Neural progenitor cell (in vitro differentiated cells): ENCODE measurements at regions not wholly inside any gene's neighbourhood (a gene's known extent, or its start where the extent isn't known, plus 50 kb on each side); places are given as distances from the start of the nearest gene placed in this dataset.

Experiments used
- DNase-seq: peaks from one replicate; pipeline ENCODE4 v3.0.0-alpha.2; 2016; ENCODE audit warnings: low spot score
- H2AFZ ChIP-seq: fragments of 200-600 bp; sonication (generic); replicated peaks from 2 replicates; pipeline ENCODE4 v1.6.1; 2016; ENCODE audit warnings: antibody characterized with exemption
- H3F3A ChIP-seq: fragments of 200-600 bp; sonication (generic); 2 replicates; pipeline ENCODE4 v1.6.1; 2016; ENCODE audit warnings: antibody characterized with exemption, low read depth
- H3K27ac ChIP-seq: fragments of 200-600 bp; sonication (generic); 2 replicates; pipeline ENCODE4 v1.5.1; 2016; ENCODE audit warnings: mild to moderate bottlenecking
- H3K27me3 ChIP-seq: fragments of 200-600 bp; sonication (generic); 2 replicates; pipeline ENCODE4 v1.6.1; 2016; ENCODE audit warnings: mild to moderate bottlenecking, moderate library complexity
- H3K36me3 ChIP-seq: fragments of 200-600 bp; sonication (generic); 2 replicates; pipeline ENCODE4 v1.5.1; 2016
- H3K4me1 ChIP-seq: fragments of 200-600 bp; sonication (generic); 2 replicates; pipeline ENCODE4 v1.6.1; 2016; ENCODE audit warnings: mixed run types
- H3K4me2 ChIP-seq: fragments of 200-600 bp; sonication (generic); 2 replicates; pipeline ENCODE4 v1.6.1; 2016
- H3K4me3 ChIP-seq: fragments of 200-600 bp; sonication (generic); 2 replicates; pipeline ENCODE4 v1.5.1; 2016
- H3K79me2 ChIP-seq: fragments of 200-600 bp; sonication (generic); 2 replicates; pipeline ENCODE4 v1.6.1; 2016; ENCODE audit warnings: low read depth
- H3K9ac ChIP-seq: fragments of 200-600 bp; sonication (generic); 2 replicates; pipeline ENCODE4 v1.6.1; 2016
- H3K9me3 ChIP-seq: fragments of 200-600 bp; sonication (generic); 2 replicates; pipeline ENCODE4 v1.5.1; 2016; ENCODE audit warnings: low read depth
- H4K20me1 ChIP-seq: fragments of 200-600 bp; sonication (generic); 2 replicates; pipeline ENCODE4 v1.6.1; 2016; ENCODE audit warnings: low read depth
- H3K27ac Mint-ChIP-seq: 3 replicates; pipeline ENCODE4 v1.8.0; 2021; ENCODE audit warnings: mixed read lengths
- H3K27me3 Mint-ChIP-seq: 2 replicates; pipeline ENCODE4 v1.8.0; 2022; ENCODE audit warnings: low read depth, mild to moderate bottlenecking, inconsistent platforms, moderate library complexity, mixed read lengths; ENCODE audit not compliant: insufficient read depth
- H3K36me3 Mint-ChIP-seq: 3 replicates; pipeline ENCODE4 v1.8.0; 2021; ENCODE audit warnings: mixed read lengths
- H3K4me1 Mint-ChIP-seq: 3 replicates; pipeline ENCODE4 v1.8.0; 2021; ENCODE audit warnings: mixed read lengths
- H3K4me3 Mint-ChIP-seq: 3 replicates; pipeline ENCODE4 v1.8.0; 2021; ENCODE audit warnings: mild to moderate bottlenecking, moderate library complexity, mixed read lengths
- H3K9me3 Mint-ChIP-seq: 3 replicates; pipeline ENCODE4 v1.8.0; 2020; ENCODE audit warnings: mixed read lengths
- EZH2 ChIP-seq: fragments of 200-600 bp; sonication (generic); IDR thresholded peaks from 2 replicates; pipeline ENCODE4 v1.6.1; 2017; ENCODE audit warnings: antibody characterized with exemption, mild to moderate bottlenecking, moderate library complexity
- EZH2phosphoT487 ChIP-seq: fragments of 200-600 bp; sonication (generic); IDR thresholded peaks from 2 replicates; pipeline ENCODE4 v1.6.1; 2017; ENCODE audit warnings: antibody characterized with exemption
- TF ChIP-seq, protein P1 (sequence below): fragments of 200-600 bp; sonication (generic); IDR thresholded peaks from 2 replicates; pipeline ENCODE4 v1.5.1; 2017; ENCODE audit warnings: antibody characterized with exemption, mild to moderate bottlenecking

DNA sequence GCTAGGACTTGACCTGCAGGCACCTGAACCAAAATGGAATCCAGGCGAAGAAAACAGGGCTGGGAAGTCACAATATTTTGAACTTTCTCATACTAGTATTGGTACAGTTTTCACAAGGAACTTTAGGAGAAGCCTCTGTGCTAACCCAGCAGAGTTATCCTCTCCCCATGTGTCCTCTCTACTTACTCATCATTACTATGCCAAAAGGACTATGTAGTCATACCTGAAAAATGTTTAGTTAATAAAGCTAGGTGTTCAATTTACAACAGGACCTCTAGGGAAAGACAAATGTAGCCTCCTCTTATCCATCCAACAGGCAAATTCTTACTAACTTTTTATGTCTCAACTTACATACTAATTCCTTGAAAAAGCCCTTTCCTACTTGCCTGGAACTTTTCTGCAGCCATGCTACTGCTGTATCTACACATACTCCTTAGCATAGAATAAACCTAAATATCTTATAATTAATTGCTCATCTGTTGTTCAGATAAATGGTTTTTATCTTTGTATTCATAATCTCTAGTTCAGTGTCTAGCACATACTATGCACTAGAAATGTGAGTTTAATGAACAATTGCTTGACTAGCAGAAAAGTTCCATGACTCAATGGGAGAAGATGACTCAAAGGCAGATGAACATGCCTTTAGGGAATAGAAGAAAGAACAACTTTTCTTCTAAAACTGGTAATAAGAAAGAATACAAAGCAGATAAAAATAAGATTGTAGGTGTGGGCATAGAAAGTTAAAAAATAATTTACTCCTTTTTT is 215.5 kb upstream of the VEGFC start:
- Histone ChIP-seq H3F3A (no peaks in the 10 kb centered on the region), H2AFZ (no peak overlapping the region), H3K9ac (no peak overlapping the region), H3K79me2 (no peaks in the 10 kb centered on the region), H3K4me1 (no peaks in the 10 kb centered on the region), H3K4me3 (no peak overlapping the region), H3K36me3 (no peaks in the 10 kb centered on the region), H3K4me2 (no peak overlapping the region), H3K27ac (no peak overlapping the region), H3K9me3 (no peaks in the 10 kb centered on the region), H3K27me3 (no peaks in the 10 kb centered on the region), H4K20me1 (no peaks in the 10 kb centered on the region)
- TF ChIP-seq EZH2, result no peak
- Mint-ChIP-seq H3K9me3 (peaks cover 9% of the 10 kb centered on the region), H3K27ac (no peak overlapping the region), H3K4me3 (no peak overlapping the region), H3K4me1 (no peaks in the 10 kb centered on the region), H3K27me3 (no peaks in the 10 kb centered on the region), H3K36me3 (peaks cover 2% of the 10 kb centered on the region)
- DNase-seq, result no peak

- DNase-seq, result no peak
- no peak overlapping the region for H3K27ac ChIP-seq
- H4K20me1 ChIP-seq, result no peaks in the 10 kb centered on the region
- peaks cover 10% of the 10 kb centered on the region for H3K9me3 Mint-ChIP-seq
- no peak overlapping the region for H2AFZ ChIP-seq
- no peaks in the 10 kb centered on the region for H3K9me3 ChIP-seq
- no peak overlapping the region for H3K4me3 Mint-ChIP-seq
- no peak overlapping the region for H3K4me3 ChIP-seq
- no peak for TF ChIP-seq EZH2
- TF ChIP-seq, protein P1, sequence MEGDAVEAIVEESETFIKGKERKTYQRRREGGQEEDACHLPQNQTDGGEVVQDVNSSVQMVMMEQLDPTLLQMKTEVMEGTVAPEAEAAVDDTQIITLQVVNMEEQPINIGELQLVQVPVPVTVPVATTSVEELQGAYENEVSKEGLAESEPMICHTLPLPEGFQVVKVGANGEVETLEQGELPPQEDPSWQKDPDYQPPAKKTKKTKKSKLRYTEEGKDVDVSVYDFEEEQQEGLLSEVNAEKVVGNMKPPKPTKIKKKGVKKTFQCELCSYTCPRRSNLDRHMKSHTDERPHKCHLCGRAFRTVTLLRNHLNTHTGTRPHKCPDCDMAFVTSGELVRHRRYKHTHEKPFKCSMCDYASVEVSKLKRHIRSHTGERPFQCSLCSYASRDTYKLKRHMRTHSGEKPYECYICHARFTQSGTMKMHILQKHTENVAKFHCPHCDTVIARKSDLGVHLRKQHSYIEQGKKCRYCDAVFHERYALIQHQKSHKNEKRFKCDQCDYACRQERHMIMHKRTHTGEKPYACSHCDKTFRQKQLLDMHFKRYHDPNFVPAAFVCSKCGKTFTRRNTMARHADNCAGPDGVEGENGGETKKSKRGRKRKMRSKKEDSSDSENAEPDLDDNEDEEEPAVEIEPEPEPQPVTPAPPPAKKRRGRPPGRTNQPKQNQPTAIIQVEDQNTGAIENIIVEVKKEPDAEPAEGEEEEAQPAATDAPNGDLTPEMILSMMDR, result no peak
- TF ChIP-seq EZH2phosphoT487, result no peak
- H3K4me2 ChIP-seq, result no peak overlapping the region
- H3K27me3 ChIP-seq, result no peaks in the 10 kb centered on the region
- no peaks in the 10 kb centered on the region for H3K27me3 Mint-ChIP-seq
- no peaks in the 10 kb centered on the region for H3F3A ChIP-seq
- no peaks in the 10 kb centered on the region for H3K36me3 ChIP-seq
- H3K4me1 ChIP-seq, result no peaks in the 10 kb centered on the region
- H3K9ac ChIP-seq, result no peak overlapping the region
- H3K4me1 Mint-ChIP-seq, result no peaks in the 10 kb centered on the region
- no peak overlapping the region for H3K27ac Mint-ChIP-seq
- H3K36me3 Mint-ChIP-seq, result peaks cover 2% of the 10 kb centered on the region
- H3K79me2 ChIP-seq, result no peaks in the 10 kb centered on the region
Observed at GRCh38 chr4:177008836-177009501, 216.2 kb upstream of the VEGFC start.

GRCh38 chr4:177010418-177010817 is 217.7 kb upstream of the VEGFC start:
- Mint-ChIP-seq H3K4me3 (no peak overlapping the region), H3K36me3 (peaks cover 2% of the 10 kb centered on the region), H3K27ac (no peak overlapping the region), H3K27me3 (no peaks in the 10 kb centered on the region), H3K4me1 (no peaks in the 10 kb centered on the region), H3K9me3 (peaks cover 10% of the 10 kb centered on the region)
- no peaks in the 10 kb centered on the region for H3K36me3 ChIP-seq
- H3F3A ChIP-seq, result no peaks in the 10 kb centered on the region
- H3K4me2 ChIP-seq, result no peak overlapping the region
- no peak overlapping the region for H3K27ac ChIP-seq
- H3K4me3 ChIP-seq, result no peak overlapping the region
- no peaks in the 10 kb centered on the region for H3K79me2 ChIP-seq
- no peak for DNase-seq
- no peaks in the 10 kb centered on the region for H4K20me1 ChIP-seq
- TF ChIP-seq EZH2phosphoT487 (no peak), EZH2 (no peak)
- TF ChIP-seq, protein P1, result no peak
- H3K27me3 ChIP-seq, result no peaks in the 10 kb centered on the region
- H2AFZ ChIP-seq, result no peak overlapping the region
- no peaks in the 10 kb centered on the region for H3K4me1 ChIP-seq
- no peaks in the 10 kb centered on the region for H3K9me3 ChIP-seq
- no peak overlapping the region for H3K9ac ChIP-seq

DNA sequence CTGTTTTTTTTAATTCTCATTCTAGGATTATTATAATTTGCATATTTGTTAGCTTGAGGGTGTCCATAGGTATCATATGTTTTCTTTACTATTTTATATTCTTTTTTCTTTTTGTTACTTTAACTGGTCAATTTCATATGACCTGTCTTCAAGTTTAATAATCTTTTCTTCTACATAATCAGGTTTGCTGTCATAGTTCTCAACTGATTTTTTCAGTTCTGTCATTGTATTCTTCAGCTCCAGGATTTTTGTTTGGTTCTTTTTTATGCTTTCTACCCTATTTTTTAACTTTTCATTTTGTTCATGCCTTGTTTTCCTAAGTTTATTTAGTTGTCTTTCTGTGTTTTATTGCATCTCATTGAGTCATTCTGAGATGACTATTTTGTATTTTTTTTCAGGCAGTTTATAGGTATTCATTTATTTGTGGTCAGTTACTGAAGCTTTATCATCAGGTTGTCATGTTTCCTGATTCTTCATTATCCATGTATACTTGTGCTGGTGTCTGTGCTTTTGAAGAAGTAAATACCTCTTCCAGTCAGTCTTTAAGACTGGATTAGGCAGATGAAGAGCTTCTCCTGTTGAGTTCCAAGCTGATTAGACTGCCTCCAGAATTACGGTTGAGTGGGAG is 220.3 kb upstream of the VEGFC start:
- no peak overlapping the region for H3K27ac Mint-ChIP-seq
- Histone ChIP-seq H4K20me1 (no peaks in the 10 kb centered on the region), H3K9ac (no peak overlapping the region), H3K27ac (no peak overlapping the region), H2AFZ (no peak overlapping the region), H3K36me3 (no peaks in the 10 kb centered on the region), H3F3A (no peaks in the 10 kb centered on the region), H3K9me3 (no peaks in the 10 kb centered on the region), H3K4me3 (no peak overlapping the region), H3K4me2 (no peak overlapping the region), H3K27me3 (no peaks in the 10 kb centered on the region), H3K4me1 (no peaks in the 10 kb centered on the region), H3K79me2 (no peaks in the 10 kb centered on the region)
- H3K4me1 Mint-ChIP-seq, result no peaks in the 10 kb centered on the region
- TF ChIP-seq, protein P1, result no peak
- TF ChIP-seq EZH2phosphoT487, result no peak
- no peak for TF ChIP-seq EZH2
- DNase-seq, result no peak
- no peaks in the 10 kb centered on the region for H3K27me3 Mint-ChIP-seq
- H3K9me3 Mint-ChIP-seq, result peaks cover 12% of the 10 kb centered on the region
- no peak overlapping the region for H3K4me3 Mint-ChIP-seq
- peaks cover 2% of the 10 kb centered on the region for H3K36me3 Mint-ChIP-seq
